Keratinocyte (primary cell): ENCODE measurements at regions not wholly inside any gene's neighbourhood (a gene's known extent, or its start where the extent isn't known, plus 50 kb on each side); places are given as distances from the start of the nearest gene placed in this dataset.

Source experiments
- CTCF ChIP-seq, 3 experiments: IDR thresholded peaks in 1 of 3; conservative IDR thresholded peaks in 1 of 3; optimal IDR thresholded peaks in 1 of 3; 2 replicates in 2 of 3; 3 replicates in 1 of 3; pipeline versions ENCODE3 to v1.5.1; 2011; ENCODE audit warnings: low read length in 3 of 3, mild to moderate bottlenecking in 3 of 3, moderate library complexity in 2 of 3, control low read depth in 1 of 3, inconsistent platforms in 1 of 3; ENCODE audit not compliant: insufficient read depth in 2 of 3; ENCODE audit errors: extremely low read depth in 1 of 3
- EZH2 ChIP-seq: IDR thresholded peaks from one replicate; pipeline ENCODE4 v1.6.1; 2012; ENCODE audit warnings: inconsistent platforms, mild to moderate bottlenecking, low read length, moderate library complexity

GRCh38 chr15:93202405-93202804 lies 113.4 kb upstream of the RGMA start:
- no peak for TF ChIP-seq CTCF (optimal IDR thresholded peaks at IDR 0.05 in 1 of 3, IDR thresholded peaks at IDR 0.05 in 1 of 3, conservative IDR thresholded peaks at IDR 0.05 in 1 of 3; ENCODE audit: extremely low read depth in 1 of 3, insufficient read depth in 2 of 3, low read length in 3 of 3)
- TF ChIP-seq EZH2 = no peak
